ENCODE measurements at regions not wholly inside any gene's neighbourhood (a gene's known extent, or its start where the extent isn't known, plus 50 kb on each side); places are given as distances from the start of the nearest gene placed in this dataset.

DNA sequence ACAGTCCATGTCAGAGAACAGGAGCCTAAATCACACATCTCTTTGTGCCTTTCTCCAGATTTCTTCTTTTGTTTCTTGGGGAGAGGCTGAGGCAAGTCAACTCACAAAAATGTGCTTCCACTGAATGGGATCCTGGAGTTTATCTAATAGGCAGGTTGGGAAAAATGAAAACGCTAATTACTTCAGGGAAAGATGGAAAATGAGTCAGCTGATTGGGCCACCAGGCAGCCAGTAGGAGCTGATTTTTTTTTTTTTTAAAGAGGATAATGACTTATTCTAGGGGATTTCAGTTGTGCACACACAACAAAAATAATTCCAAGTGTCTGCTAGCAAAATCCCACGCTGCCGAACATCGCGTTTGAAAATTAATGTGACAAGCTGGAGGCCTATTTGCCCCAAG lies 412.8 kb upstream of the ZMIZ1 start (continued):
- TF ChIP-seq, protein P1, sequence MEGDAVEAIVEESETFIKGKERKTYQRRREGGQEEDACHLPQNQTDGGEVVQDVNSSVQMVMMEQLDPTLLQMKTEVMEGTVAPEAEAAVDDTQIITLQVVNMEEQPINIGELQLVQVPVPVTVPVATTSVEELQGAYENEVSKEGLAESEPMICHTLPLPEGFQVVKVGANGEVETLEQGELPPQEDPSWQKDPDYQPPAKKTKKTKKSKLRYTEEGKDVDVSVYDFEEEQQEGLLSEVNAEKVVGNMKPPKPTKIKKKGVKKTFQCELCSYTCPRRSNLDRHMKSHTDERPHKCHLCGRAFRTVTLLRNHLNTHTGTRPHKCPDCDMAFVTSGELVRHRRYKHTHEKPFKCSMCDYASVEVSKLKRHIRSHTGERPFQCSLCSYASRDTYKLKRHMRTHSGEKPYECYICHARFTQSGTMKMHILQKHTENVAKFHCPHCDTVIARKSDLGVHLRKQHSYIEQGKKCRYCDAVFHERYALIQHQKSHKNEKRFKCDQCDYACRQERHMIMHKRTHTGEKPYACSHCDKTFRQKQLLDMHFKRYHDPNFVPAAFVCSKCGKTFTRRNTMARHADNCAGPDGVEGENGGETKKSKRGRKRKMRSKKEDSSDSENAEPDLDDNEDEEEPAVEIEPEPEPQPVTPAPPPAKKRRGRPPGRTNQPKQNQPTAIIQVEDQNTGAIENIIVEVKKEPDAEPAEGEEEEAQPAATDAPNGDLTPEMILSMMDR (IDR thresholded peaks at IDR 0.05 in 2 of 3, conservative IDR thresholded peaks at IDR 0.05 in 1 of 3; ENCODE audit: borderline replicate concordance in 1 of 3, insufficient read depth in 1 of 3, low read depth in 2 of 3, low read length in 2 of 3): no peak
- TF ChIP-seq ELF1 (IDR thresholded peaks at IDR 0.05; ENCODE audit: borderline replicate concordance, low read depth) (no peak), POLR2AphosphoS5 (IDR thresholded peaks at IDR 0.05; ENCODE audit: low read depth, low read length) (no peak), REST (IDR thresholded peaks at IDR 0.05; ENCODE audit: low read depth) (no peak), JUND (IDR thresholded peaks at IDR 0.05) (no peak)

DNA sequence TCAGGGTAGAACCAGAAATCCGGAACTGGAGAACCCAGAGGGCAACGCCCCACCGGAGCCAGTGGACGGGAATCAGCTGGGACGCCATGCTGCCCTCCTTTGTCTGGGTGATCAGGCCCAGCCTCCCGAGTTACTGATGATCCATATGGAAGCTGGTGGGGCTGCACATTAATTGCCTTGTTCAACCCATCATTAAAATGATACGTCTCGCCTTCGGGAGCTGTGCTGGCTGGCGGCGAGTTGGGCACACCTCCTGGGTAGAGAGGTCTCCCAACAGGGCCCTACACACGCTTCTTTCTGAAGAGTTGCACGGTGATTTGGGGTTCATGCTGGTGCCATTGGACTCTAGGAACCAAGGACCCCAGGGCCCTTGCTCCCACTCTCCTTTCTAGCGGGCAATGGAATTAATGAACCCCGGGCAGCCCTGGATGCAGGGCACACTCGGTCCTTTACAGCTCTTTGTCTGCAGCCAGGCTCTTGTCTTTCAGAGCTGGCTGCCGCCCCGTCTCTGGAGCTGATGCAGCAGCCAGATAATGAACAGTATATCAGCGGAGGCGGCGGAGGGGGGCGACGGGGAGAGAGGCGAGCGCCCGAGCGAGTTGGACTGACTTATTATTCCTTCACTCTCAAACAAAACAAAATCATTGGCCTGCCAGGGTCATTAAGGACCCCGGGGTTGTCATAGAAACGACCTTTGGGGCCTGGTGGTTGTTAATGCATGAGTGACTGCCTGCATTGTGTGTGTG lies 412.2 kb upstream of the ZMIZ1 start:
- Histone ChIP-seq H3K9ac (ENCODE audit: low read length) (no peak overlapping the region), H3K4me2 (ENCODE audit: low read length) (no peak overlapping the region), H3K79me2 (ENCODE audit: insufficient read depth, low read length) (no peaks in the 10 kb centered on the region), H3K36me3 (ENCODE audit: control insufficient read depth in 1 of 2, insufficient read depth in 2 of 2, low read length in 2 of 2) (no peaks in the 10 kb centered on the region), H3K9me2 (ENCODE audit: insufficient read depth) (no peaks in the 10 kb centered on the region), H3K9me3 (ENCODE audit: control insufficient read depth in 1 of 2, insufficient read depth in 1 of 2, low read depth in 1 of 2, low read length in 2 of 2) (no peaks in the 10 kb centered on the region), H3K4me3 (replicated peaks in 1 of 2; ENCODE audit: low read depth in 1 of 2, low read length in 2 of 2) (no peak overlapping the region), H4K20me1 (ENCODE audit: insufficient read depth) (no peaks in the 10 kb centered on the region), H2AFZ (ENCODE audit: low read depth, low read length, poor library complexity, severe bottlenecking) (no peak overlapping the region), H3K27ac (ENCODE audit: low read depth, low read length) (no peak overlapping the region), H3K4me1 (ENCODE audit: control insufficient read depth in 1 of 2, insufficient read depth in 2 of 2, low read length in 2 of 2) (no peaks in the 10 kb centered on the region), H3K27me3 (ENCODE audit: insufficient read depth, low read length) (peaks cover 27% of the 10 kb centered on the region; the same call in 1 of the 2 replicates)
- ATAC-seq: no peak
- ChIA-PET RAD21 (ENCODE audit: low non-redundant PET in 1 of 2, low total read pairs in 2 of 2, uncharacterized antibody in 2 of 2, unreplicated experiment in 2 of 2) (interaction anchor here in 1 of 2 experiments (0.6 kb wide), 1 partner anchor 418 kb away, joined by 3 read pairs; no protein-coding TSS in a partner anchor), POLR2A (no interaction called here), CTCF (no interaction called here)
- intact Hi-C loops (cut with micrococcal nuclease): loop anchor here (1.0 to 10.0 kb wide), 5 partner anchors 232 to 609 kb away; no protein-coding TSS in a partner anchor
- no TSS peak for BruUV-seq (replicated peaks)
- DNase-seq (ENCODE audit: low read depth, low spot score): no peak
- TF ChIP-seq ZFX (IDR thresholded peaks at IDR 0.05): no peak
- TF ChIP-seq CBX3 (IDR thresholded peaks at IDR 0.05; ENCODE audit: low read depth): no peak
- no peak for TF ChIP-seq ZNF274 (IDR thresholded peaks at IDR 0.05; ENCODE audit: low read depth, low read length)
- no peak for TF ChIP-seq YY1 (IDR thresholded peaks at IDR 0.05; ENCODE audit: extremely low read depth, insufficient replicate concordance, low read depth, low read length)
- no peak for TF ChIP-seq ELF1 (IDR thresholded peaks at IDR 0.05; ENCODE audit: borderline replicate concordance, low read depth)
- no peak for TF ChIP-seq SIN3A (IDR thresholded peaks at IDR 0.05; ENCODE audit: low read depth)
- TF ChIP-seq EGR1 (IDR thresholded peaks at IDR 0.05; ENCODE audit: low read depth): no peak
- TF ChIP-seq, protein P2, sequence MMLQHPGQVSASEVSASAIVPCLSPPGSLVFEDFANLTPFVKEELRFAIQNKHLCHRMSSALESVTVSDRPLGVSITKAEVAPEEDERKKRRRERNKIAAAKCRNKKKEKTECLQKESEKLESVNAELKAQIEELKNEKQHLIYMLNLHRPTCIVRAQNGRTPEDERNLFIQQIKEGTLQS (IDR thresholded peaks at IDR 0.05): no peak
- no peak for TF ChIP-seq SP1 (IDR thresholded peaks at IDR 0.05; ENCODE audit: low read depth)
- TF ChIP-seq REST (IDR thresholded peaks at IDR 0.05; ENCODE audit: low read depth): no peak
- no peak for TF ChIP-seq POLR2A (IDR thresholded peaks at IDR 0.05; ENCODE audit: borderline replicate concordance, extremely low read depth, insufficient read depth, insufficient read length)

All from HCT116 (cell line).